ENCODE measurements at regions not wholly inside any gene's neighbourhood (a gene's known extent, or its start where the extent isn't known, plus 50 kb on each side); places are given as distances from the start of the nearest gene placed in this dataset.

DNA sequence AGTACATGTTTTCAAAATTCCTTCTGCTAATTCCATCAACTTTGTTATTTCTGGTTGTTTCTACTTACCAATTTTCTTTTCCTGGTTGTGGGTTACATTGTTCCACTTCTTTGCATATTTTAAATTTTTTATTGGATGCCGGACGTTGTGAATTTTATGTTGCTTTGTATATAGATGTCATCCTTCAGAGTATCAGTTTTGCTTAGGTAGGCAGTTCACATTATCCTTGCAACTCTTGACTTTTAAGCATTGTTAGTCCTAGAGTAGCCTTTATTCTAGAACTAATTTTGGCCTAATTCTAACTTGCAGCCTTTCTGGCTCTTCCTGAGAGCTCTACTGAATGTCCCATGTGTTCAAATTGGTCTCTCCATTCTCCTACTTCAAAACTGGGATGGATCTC is 228.7 kb upstream of the MC4R start:
- no peaks in the 10 kb centered on the region for H3K27me3 ChIP-seq (ENCODE audit: control insufficient read depth, insufficient read depth, low read length)
- H3K9ac ChIP-seq (ENCODE audit: low read length): no peak overlapping the region
- no peaks in the 10 kb centered on the region for H3K9me3 ChIP-seq (ENCODE audit: control insufficient read depth, low read depth, low read length)
- no peaks in the 10 kb centered on the region for H3K36me3 ChIP-seq (ENCODE audit: control insufficient read depth, low read depth, low read length)
- H3K4me3 ChIP-seq (ENCODE audit: low read length): no peak overlapping the region
- H3K27ac ChIP-seq (ENCODE audit: low read length): no peak overlapping the region
- H3K4me1 ChIP-seq (ENCODE audit: control insufficient read depth, low read depth, low read length): no peaks in the 10 kb centered on the region

DNA sequence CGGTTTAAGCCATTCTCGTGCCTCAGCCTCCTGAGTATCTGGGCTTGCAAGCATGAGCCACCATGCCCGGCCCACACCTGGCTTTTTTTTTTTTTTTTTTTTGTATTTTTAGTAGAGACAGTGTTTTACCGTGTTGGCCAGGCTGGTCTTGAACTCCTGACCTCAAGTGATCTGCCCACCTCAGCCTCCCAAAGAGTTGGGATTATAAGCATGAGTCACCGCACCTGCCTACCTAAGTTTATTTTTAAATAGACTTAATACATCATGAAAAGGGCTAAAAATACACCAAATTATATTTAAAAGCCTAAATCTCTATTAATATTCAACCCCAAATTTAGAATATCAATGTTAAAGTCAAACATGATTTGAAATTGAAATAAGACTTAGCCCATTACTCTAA is 250.8 kb upstream of the MC4R start:
- Histone ChIP-seq H3K27ac (ENCODE audit: low read length) (no peak overlapping the region), H3K9me3 (ENCODE audit: control insufficient read depth, low read depth, low read length) (no peaks in the 10 kb centered on the region), H3K4me3 (ENCODE audit: low read length) (no peak overlapping the region), H3K27me3 (ENCODE audit: control insufficient read depth, insufficient read depth, low read length) (no peaks in the 10 kb centered on the region), H3K4me1 (ENCODE audit: control insufficient read depth, low read depth, low read length) (no peaks in the 10 kb centered on the region), H3K9ac (ENCODE audit: low read length) (no peak overlapping the region), H3K36me3 (ENCODE audit: control insufficient read depth, low read depth, low read length) (no peaks in the 10 kb centered on the region)

DNA sequence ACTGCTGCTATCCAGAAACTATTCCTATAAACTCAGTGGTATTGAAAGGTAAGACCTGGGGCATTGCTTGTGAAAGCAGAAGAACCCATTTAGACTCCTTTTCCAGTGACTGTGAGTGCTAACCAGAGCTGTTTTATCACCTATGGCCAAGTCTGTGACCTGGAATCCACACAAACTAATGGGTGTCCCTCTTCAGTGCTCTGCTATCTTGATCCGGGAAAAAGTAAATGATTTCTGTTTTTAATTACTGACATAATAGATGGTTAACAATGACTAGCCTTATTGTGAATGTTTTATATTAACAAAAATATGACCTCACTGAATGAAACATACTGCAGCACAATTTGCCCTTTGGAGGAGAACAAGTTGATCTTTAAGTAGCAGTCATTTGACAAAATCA is 251.6 kb upstream of the MC4R start:
- no peak overlapping the region for H3K4me3 ChIP-seq (ENCODE audit: low read length)
- no peaks in the 10 kb centered on the region for H3K9me3 ChIP-seq (ENCODE audit: control insufficient read depth, low read depth, low read length)
- no peak overlapping the region for H3K9ac ChIP-seq (ENCODE audit: low read length)
- H3K4me1 ChIP-seq (ENCODE audit: control insufficient read depth, low read depth, low read length): no peaks in the 10 kb centered on the region
- no peaks in the 10 kb centered on the region for H3K36me3 ChIP-seq (ENCODE audit: control insufficient read depth, low read depth, low read length)
- no peak overlapping the region for H3K27ac ChIP-seq (ENCODE audit: low read length)
- H3K27me3 ChIP-seq (ENCODE audit: control insufficient read depth, insufficient read depth, low read length): no peaks in the 10 kb centered on the region

DNA sequence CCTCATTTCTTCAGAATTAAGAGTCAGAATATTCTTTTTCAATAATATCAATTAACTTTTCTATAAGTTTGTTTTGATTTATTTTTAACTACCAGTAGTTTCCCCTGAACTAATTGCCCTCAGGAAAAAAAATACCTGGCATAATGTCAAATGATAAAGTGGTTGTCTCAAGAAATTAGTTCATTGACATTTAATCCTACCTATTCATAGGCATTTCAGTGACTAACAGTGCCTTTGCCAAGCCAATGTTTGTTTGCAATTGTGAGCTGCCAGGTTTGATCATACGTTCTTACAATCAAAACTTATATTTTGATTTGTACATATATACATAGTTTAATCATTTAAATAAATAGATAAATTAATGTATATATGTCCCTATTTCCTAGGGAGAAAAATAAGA is 267.3 kb upstream of the MC4R start:
- Histone ChIP-seq H3K27me3 (ENCODE audit: control insufficient read depth, insufficient read depth, low read length) (no peaks in the 10 kb centered on the region), H3K9me3 (ENCODE audit: control insufficient read depth, low read depth, low read length) (no peaks in the 10 kb centered on the region), H3K36me3 (ENCODE audit: control insufficient read depth, low read depth, low read length) (no peaks in the 10 kb centered on the region), H3K27ac (ENCODE audit: low read length) (no peak overlapping the region), H3K4me3 (ENCODE audit: low read length) (no peak overlapping the region), H3K9ac (ENCODE audit: low read length) (no peak overlapping the region), H3K4me1 (ENCODE audit: control insufficient read depth, low read depth, low read length) (no peaks in the 10 kb centered on the region)

DNA sequence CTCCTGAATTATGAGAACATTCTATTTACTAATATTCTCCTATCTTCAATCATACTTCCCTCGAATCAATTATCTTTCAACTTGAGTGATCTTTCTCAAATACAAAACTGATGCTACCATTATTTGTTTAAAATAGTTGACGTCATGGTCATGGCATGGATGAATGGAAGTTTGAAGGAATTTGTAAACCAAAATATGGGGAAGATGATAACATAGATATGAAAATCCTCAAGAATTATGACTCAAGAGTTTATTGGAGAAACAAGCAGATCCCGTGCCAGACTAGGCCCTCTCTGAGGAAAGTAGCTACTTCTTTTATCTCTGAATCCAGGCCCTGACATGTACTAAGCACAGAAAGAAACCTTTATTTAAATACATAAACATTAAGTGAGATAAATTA is 270.4 kb upstream of the MC4R start:
- no peaks in the 10 kb centered on the region for H3K4me1 ChIP-seq (ENCODE audit: control insufficient read depth, low read depth, low read length)
- H3K27ac ChIP-seq (ENCODE audit: low read length): no peak overlapping the region
- no peaks in the 10 kb centered on the region for H3K36me3 ChIP-seq (ENCODE audit: control insufficient read depth, low read depth, low read length)
- H3K27me3 ChIP-seq (ENCODE audit: control insufficient read depth, insufficient read depth, low read length): no peaks in the 10 kb centered on the region
- no peak overlapping the region for H3K4me3 ChIP-seq (ENCODE audit: low read length)
- H3K9ac ChIP-seq (ENCODE audit: low read length): no peak overlapping the region
- no peaks in the 10 kb centered on the region for H3K9me3 ChIP-seq (ENCODE audit: control insufficient read depth, low read depth, low read length)

DNA sequence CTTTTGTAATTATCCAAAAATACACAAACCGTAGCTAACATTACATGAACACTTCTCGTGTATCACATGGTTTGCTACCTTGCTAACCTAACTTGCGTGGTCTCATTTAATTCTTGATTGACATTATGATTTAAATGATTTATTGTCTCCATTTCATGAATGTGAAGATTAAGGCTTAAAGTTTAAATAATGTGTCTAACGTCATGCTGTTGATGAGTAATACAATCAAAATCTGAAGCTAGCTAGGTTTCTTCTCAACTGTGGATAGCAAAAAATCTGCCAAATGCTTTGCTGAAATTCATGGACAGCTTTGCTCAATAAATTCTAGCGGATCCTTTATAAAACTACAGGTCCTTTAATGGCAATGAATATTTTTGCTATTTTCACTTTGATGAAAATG is 274.1 kb upstream of the MC4R start:
- H3K27ac ChIP-seq (ENCODE audit: low read length): no peak overlapping the region
- H3K27me3 ChIP-seq (ENCODE audit: control insufficient read depth, insufficient read depth, low read length): no peaks in the 10 kb centered on the region
- no peaks in the 10 kb centered on the region for H3K36me3 ChIP-seq (ENCODE audit: control insufficient read depth, low read depth, low read length)
- no peaks in the 10 kb centered on the region for H3K9me3 ChIP-seq (ENCODE audit: control insufficient read depth, low read depth, low read length)
- no peak overlapping the region for H3K9ac ChIP-seq (ENCODE audit: low read length)
- no peak overlapping the region for H3K4me3 ChIP-seq (ENCODE audit: low read length)
- H3K4me1 ChIP-seq (ENCODE audit: control insufficient read depth, low read depth, low read length): no peaks in the 10 kb centered on the region

DNA sequence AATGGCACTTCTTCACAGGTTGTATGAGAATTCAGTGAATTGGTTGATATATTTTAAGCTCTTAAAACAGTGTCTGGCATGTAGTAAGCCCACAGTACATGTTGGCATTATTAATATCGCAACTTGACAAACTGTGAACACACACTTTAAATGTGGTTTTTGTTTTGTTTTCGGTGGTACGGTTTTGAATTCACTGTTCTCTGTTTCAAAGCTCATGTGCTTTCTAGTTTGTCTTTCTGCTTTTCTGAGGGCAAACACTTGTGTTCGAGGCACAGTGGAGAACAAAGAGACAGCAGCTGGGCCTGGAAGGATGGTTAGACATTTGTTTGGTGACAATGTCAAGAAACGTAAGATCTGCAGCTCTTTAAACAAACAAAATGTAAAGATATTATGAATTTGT is 276.5 kb upstream of the MC4R start:
- Histone ChIP-seq H3K4me3 (ENCODE audit: low read length) (no peak overlapping the region), H3K27ac (ENCODE audit: low read length) (no peak overlapping the region), H3K36me3 (ENCODE audit: control insufficient read depth, low read depth, low read length) (no peaks in the 10 kb centered on the region), H3K9me3 (ENCODE audit: control insufficient read depth, low read depth, low read length) (no peaks in the 10 kb centered on the region), H3K27me3 (ENCODE audit: control insufficient read depth, insufficient read depth, low read length) (no peaks in the 10 kb centered on the region), H3K9ac (ENCODE audit: low read length) (no peak overlapping the region), H3K4me1 (ENCODE audit: control insufficient read depth, low read depth, low read length) (no peaks in the 10 kb centered on the region)

DNA sequence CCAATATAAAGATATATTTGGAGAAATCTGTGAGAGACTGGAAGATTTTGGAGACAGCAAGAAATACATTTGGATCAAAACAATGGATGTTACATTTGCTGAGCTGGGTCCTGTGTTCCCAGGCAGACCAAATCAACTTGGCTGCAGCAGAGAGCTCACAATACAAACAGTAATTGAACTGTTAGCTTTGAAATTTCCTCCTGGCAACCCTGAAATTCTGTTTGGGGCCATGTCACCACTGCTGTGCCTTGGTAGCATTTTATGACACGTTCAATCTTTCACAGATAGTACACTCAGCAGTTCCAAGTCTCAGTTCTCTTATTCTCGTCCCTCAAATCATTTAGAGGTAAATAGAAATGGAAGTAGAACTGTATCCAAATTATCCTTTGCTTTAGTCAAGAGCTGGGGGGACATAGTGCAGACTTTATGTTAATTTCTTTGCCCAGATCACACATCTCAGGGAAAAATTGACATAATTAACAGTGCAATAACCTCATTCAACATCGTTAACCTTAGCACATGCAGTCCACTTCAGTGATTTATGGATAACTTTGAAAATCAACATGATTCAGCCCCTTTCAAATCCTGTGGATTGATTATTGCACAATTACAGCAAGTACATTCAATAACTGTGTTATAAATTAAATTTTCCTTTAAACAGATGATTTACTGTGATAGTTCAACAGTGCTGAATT is 277.4 kb upstream of the MC4R start:
- H3K4me1 ChIP-seq (ENCODE audit: control insufficient read depth, low read depth, low read length): no peaks in the 10 kb centered on the region
- no peak overlapping the region for H3K9ac ChIP-seq (ENCODE audit: low read length)
- no peak overlapping the region for H3K27ac ChIP-seq (ENCODE audit: low read length)
- no peak overlapping the region for H3K4me3 ChIP-seq (ENCODE audit: low read length)
- H3K27me3 ChIP-seq (ENCODE audit: control insufficient read depth, insufficient read depth, low read length): no peaks in the 10 kb centered on the region
- no peaks in the 10 kb centered on the region for H3K36me3 ChIP-seq (ENCODE audit: control insufficient read depth, low read depth, low read length)
- no peaks in the 10 kb centered on the region for H3K9me3 ChIP-seq (ENCODE audit: control insufficient read depth, low read depth, low read length)

DNA sequence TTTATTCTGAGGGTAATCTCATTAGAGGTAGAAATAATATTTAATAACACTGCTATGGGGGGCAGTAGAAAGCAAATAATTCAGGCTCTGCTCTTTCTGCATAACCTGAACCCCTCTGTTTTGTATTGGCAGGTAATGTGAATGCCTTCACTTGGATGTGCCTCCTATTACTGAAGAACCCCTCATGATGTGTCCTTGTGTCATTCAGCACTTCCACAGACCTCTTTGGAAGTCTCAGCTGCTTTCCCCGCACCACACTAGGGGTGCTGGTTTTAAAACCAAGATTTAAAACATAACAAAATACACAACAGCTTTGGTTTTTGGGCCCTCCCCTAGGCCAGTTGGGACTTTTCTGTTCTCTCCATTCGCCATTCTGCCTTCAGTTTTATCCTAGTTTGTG is 281.7 kb upstream of the MC4R start:
- Histone ChIP-seq H3K36me3 (ENCODE audit: control insufficient read depth, low read depth, low read length) (no peaks in the 10 kb centered on the region), H3K9ac (ENCODE audit: low read length) (no peak overlapping the region)

DNA sequence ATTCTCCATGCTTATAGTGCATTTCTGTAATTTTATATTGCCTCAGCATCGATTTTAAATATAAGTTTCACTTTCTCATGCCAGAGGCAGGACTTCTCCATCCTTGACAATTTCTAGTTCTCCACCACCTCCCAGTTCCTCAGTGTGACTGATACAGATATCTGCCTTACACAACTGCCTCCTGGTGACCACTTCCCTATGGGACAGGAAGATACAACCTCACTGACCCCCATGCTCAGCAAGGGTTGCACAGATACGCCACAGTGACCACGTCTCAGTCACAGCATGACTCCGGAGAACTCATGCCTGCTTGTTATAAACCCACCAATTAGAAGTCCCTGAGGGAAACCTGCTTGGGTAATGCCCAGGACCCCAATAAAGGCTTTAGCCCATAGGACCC is 284.0 kb upstream of the MC4R start:
- no peaks in the 10 kb centered on the region for H3K36me3 ChIP-seq (ENCODE audit: control insufficient read depth, low read depth, low read length)
- no peak overlapping the region for H3K9ac ChIP-seq (ENCODE audit: low read length)
- H3K27me3 ChIP-seq (ENCODE audit: control insufficient read depth, insufficient read depth, low read length): no peaks in the 10 kb centered on the region
- no peaks in the 10 kb centered on the region for H3K9me3 ChIP-seq (ENCODE audit: control insufficient read depth, low read depth, low read length)
- H3K4me1 ChIP-seq (ENCODE audit: control insufficient read depth, low read depth, low read length): no peaks in the 10 kb centered on the region
- H3K27ac ChIP-seq (ENCODE audit: low read length): no peak overlapping the region
- no peak overlapping the region for H3K4me3 ChIP-seq (ENCODE audit: low read length)

More for the DNA sequence above, 281.7 kb upstream of the MC4R start:
- Histone ChIP-seq H3K4me3 (ENCODE audit: low read length) (no peak overlapping the region), H3K4me1 (ENCODE audit: control insufficient read depth, low read depth, low read length) (no peaks in the 10 kb centered on the region), H3K27me3 (ENCODE audit: control insufficient read depth, insufficient read depth, low read length) (no peaks in the 10 kb centered on the region), H3K27ac (ENCODE audit: low read length) (no peak overlapping the region), H3K9me3 (ENCODE audit: control insufficient read depth, low read depth, low read length) (no peaks in the 10 kb centered on the region)

DNA sequence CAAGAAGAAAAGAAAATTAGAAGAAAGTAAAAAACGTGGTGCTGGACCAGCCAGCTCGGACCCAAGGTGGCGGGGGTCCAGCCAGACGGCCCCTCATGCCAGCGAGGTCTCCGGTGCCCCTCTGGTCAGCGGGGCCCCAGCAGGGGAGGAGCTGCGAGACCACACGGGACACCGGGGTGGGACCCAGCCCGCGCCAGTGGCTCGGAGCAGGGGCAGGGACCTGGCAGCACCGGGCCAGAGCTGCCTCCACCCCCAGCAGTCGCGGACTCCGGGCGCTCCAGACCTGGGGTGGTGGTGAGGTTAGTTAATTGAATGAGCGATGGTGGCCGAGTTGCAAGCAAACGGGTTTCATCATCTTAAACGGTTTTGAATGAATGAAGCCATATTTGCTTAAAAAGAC is 289.9 kb upstream of the MC4R start:
- no peaks in the 10 kb centered on the region for H3K27me3 ChIP-seq (ENCODE audit: control insufficient read depth, insufficient read depth, low read length)
- H3K4me3 ChIP-seq (ENCODE audit: low read length): no peak overlapping the region
- no peaks in the 10 kb centered on the region for H3K36me3 ChIP-seq (ENCODE audit: control insufficient read depth, low read depth, low read length)
- no peaks in the 10 kb centered on the region for H3K4me1 ChIP-seq (ENCODE audit: control insufficient read depth, low read depth, low read length)
- no peak overlapping the region for H3K27ac ChIP-seq (ENCODE audit: low read length)
- H3K9me3 ChIP-seq (ENCODE audit: control insufficient read depth, low read depth, low read length): no peaks in the 10 kb centered on the region
- no peak overlapping the region for H3K9ac ChIP-seq (ENCODE audit: low read length)

DNA sequence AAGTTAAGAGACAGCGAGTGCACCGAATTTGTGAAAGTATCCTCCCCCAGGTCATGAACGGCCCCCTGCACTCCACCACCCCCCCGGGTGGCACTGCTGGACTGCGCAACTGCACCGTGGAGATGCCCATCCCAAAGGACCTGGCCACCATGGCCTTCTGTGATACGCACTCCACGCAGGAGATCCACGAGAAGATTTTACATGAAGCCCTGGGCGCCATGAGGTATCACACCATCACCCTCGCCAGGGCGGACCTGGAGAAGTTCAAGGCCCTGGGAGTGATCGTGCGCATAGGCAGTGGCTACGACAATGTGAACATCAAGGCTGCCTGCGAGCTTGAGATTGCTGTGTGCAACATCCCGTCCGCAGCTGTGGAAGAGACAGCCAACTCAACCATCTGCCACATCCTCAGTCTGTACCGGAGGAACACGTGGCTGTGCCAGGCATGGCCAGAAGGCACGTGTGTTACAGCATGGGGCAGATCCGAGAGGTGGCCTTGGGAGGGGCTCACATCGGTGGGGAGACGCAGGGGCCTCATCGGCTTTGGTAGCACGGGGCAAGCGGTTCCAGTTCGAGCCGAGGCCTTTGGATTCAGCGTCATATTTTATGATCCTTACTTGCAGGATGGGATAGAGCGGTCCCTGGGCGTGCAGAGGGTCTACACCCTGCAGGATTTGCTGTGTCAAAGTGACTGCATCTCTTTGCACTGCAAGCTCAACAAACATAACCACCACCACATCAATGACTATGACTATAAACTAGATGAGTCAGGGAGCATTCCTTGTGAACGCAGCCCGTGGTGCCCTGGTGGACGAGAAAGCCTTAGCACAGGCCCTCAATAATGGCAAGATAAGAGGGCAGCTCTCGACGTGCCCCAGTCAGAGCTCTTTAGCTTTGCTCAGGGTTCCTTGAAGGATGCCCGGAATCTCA is 290.8 kb upstream of the MC4R start:
- Histone ChIP-seq H3K36me3 (ENCODE audit: control insufficient read depth, low read depth, low read length) (no peaks in the 10 kb centered on the region), H3K9ac (ENCODE audit: low read length) (no peak overlapping the region), H3K9me3 (ENCODE audit: control insufficient read depth, low read depth, low read length) (no peaks in the 10 kb centered on the region), H3K4me1 (ENCODE audit: control insufficient read depth, low read depth, low read length) (no peaks in the 10 kb centered on the region), H3K27me3 (ENCODE audit: control insufficient read depth, insufficient read depth, low read length) (no peaks in the 10 kb centered on the region), H3K27ac (ENCODE audit: low read length) (no peak overlapping the region), H3K4me3 (ENCODE audit: low read length) (no peak overlapping the region)

All from iPS-18a (cell line).